Breast epithelium (tissue), 3 donors: ENCODE measurements at regions not wholly inside any gene's neighbourhood (a gene's known extent, or its start where the extent isn't known, plus 50 kb on each side); places are given as distances from the start of the nearest gene placed in this dataset.

ENCODE experiments used
- POLR2A ChIP-seq: fragments of 450-650 bp; IDR thresholded peaks from one replicate; pipeline ENCODE4 v1.6.1; 2016; ENCODE audit warnings: antibody characterized with exemption, mild to moderate bottlenecking, moderate library complexity
- POLR2AphosphoS5 ChIP-seq, 3 donors: sonication (generic); formaldehyde crosslinking; IDR thresholded peaks; one replicate each; pipeline ENCODE4 v1.6.1; 2017; ENCODE audit warnings: antibody characterized with exemption in 3 of 3
- TF ChIP-seq, protein P1 (sequence below), 3 donors: fragments of 450-650 bp; IDR thresholded peaks; one replicate each; pipeline ENCODE4 v1.5.1; 2016 to 2017; ENCODE audit warnings: antibody characterized with exemption in 3 of 3, mild to moderate bottlenecking in 3 of 3, moderate library complexity in 3 of 3

DNA sequence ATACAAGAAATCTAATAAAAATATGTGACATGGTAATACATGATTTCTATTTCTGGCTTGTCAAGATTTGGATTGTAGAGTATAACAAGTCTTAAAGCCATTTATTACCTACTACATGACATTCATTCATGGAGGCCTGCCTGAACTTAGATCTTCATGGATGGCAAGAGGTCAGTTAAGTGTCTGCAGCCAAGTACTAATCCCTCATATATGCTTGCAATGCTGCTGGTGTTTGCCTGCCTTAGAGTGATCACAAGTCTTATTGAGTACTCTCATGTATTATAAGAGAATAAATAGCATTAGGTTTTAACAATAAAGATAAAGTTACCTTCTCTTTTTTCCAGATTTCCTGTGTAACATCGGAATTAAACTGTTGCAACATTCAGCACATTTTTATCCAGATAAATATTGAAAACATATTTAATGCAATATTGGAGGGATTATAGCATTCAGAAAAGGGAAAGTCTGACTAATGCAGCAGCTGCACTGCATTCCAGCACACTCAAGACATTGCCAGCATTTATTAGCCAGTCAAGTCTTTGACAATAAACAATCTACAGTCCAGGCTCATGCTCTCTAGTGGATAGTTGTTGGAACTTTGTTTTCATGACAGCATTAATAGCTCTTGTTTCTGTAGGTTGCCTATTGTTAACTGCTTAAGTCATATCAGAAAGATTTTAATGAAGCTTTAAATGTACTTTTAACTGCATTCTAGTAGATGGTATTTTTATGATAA lies 737.1 kb downstream of the FAT4 start:
- TF ChIP-seq, protein P1, sequence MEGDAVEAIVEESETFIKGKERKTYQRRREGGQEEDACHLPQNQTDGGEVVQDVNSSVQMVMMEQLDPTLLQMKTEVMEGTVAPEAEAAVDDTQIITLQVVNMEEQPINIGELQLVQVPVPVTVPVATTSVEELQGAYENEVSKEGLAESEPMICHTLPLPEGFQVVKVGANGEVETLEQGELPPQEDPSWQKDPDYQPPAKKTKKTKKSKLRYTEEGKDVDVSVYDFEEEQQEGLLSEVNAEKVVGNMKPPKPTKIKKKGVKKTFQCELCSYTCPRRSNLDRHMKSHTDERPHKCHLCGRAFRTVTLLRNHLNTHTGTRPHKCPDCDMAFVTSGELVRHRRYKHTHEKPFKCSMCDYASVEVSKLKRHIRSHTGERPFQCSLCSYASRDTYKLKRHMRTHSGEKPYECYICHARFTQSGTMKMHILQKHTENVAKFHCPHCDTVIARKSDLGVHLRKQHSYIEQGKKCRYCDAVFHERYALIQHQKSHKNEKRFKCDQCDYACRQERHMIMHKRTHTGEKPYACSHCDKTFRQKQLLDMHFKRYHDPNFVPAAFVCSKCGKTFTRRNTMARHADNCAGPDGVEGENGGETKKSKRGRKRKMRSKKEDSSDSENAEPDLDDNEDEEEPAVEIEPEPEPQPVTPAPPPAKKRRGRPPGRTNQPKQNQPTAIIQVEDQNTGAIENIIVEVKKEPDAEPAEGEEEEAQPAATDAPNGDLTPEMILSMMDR (IDR thresholded peaks at IDR 0.05): no peak
- TF ChIP-seq POLR2AphosphoS5 (IDR thresholded peaks at IDR 0.05) (no peak), POLR2A (no peak)
